HCT116 (cell line): ENCODE measurements at regions not wholly inside any gene's neighbourhood (a gene's known extent, or its start where the extent isn't known, plus 50 kb on each side); places are given as distances from the start of the nearest gene placed in this dataset.

Experiments used
- ATAC-seq: fragments of 200-7000 bp; cut with Tn5 transposase; 2 replicates; pipeline ENCODE4 v1.9.1; 2020; ENCODE audit warnings: mild to moderate bottlenecking, moderate library complexity
- BruUV-seq: library from RNA; stranded (reverse); fragments of 400-500 nt; replicated peaks from 2 replicates; lab custom pipeline; 2021; lab: Mats Ljungman, UMichigan
- CTCF ChIA-PET: fragments of 300-600 bp; sonication (Branson Sonifier 250); formaldehyde crosslinking; loops from one replicate; lab custom pipeline; 2021; ENCODE audit warnings: antibody characterized with exemption; lab: Charles Lee
- POLR2A ChIA-PET: fragments of 300-600, 350-600 bp; sonication (Branson Sonifier 250); formaldehyde crosslinking; loops from one replicate; lab custom pipeline; 2021; ENCODE audit warnings: antibody characterized with exemption; lab: Charles Lee
- RAD21 ChIA-PET, 2 experiments: fragments of 300-600 bp; sonication (Branson Sonifier 250); formaldehyde crosslinking; loops; one replicate each; lab custom pipeline; 2023; ENCODE audit warnings: low total read pairs in 2 of 2; ENCODE audit not compliant: uncharacterized antibody in 2 of 2, unreplicated experiment in 2 of 2, low non-redundant PET in 1 of 2; lab: Charles Lee
- DNase-seq: peaks from one replicate; pipeline ENCODE4 v3.0.0-alpha.2; 2010; ENCODE audit warnings: low read depth, low spot score
- H2AFZ ChIP-seq: fragments of 200-600 bp; shearing (Covaris generic), sonication (generic); 2 replicates; pipeline ENCODE4 v1.6.1; 2017; ENCODE audit warnings: low read depth, mixed run types, mixed read lengths, antibody characterized with exemption, low read length; ENCODE audit not compliant: poor library complexity, severe bottlenecking
- H3K27ac ChIP-seq: 2 replicates; pipeline ENCODE4 v1.5.1; 2012; ENCODE audit warnings: low read depth, low read length
- H3K27me3 ChIP-seq: fragments of 200-600 bp; sonication (generic); 2 replicates; pipeline ENCODE4 v1.6.1; 2016; ENCODE audit warnings: mixed run types, low read length, mixed read lengths; ENCODE audit not compliant: insufficient read depth
- H3K36me3 ChIP-seq, 2 experiments: fragments of 200-500 bp in 1 of 2; fragments of 200-600 bp in 1 of 2; sonication (Bioruptor generic) in 1 of 2; sonication (generic) in 1 of 2; 2 replicates each; pipeline versions ENCODE4 v1.5.1 to v1.6.1; 2014 to 2016; ENCODE audit warnings: low read length in 2 of 2, inconsistent platforms in 1 of 2, mixed read lengths in 1 of 2, mixed run types in 1 of 2; ENCODE audit not compliant: insufficient read depth in 2 of 2, control insufficient read depth in 1 of 2
- H3K4me1 ChIP-seq, 2 experiments: fragments of 200-600 bp in 1 of 2; sonication (generic) in 1 of 2; 2 replicates each; pipeline versions ENCODE4 v1.5.1 to v1.6.1; 2012 to 2017; ENCODE audit warnings: low read length in 2 of 2, inconsistent platforms in 1 of 2, mild to moderate bottlenecking in 1 of 2, mixed read lengths in 1 of 2, mixed run types in 1 of 2, moderate library complexity in 1 of 2; ENCODE audit not compliant: insufficient read depth in 2 of 2, control insufficient read depth in 1 of 2
- H3K4me2 ChIP-seq: fragments of 200-600 bp; sonication (generic); 2 replicates; pipeline ENCODE4 v1.6.1; 2017; ENCODE audit warnings: mixed run types, low read length, mixed read lengths
- H3K4me3 ChIP-seq, 2 experiments: fragments of 200-600 bp in 1 of 2; sonication (generic) in 1 of 2; replicated peaks in 1 of 2; 2 replicates each; pipeline ENCODE4 v1.5.1; 2011 to 2016; ENCODE audit warnings: low read length in 2 of 2, control low read depth in 1 of 2, low read depth in 1 of 2, mild to moderate bottlenecking in 1 of 2, mixed read lengths in 1 of 2, mixed run types in 1 of 2
- H3K79me2 ChIP-seq: fragments of 200-600 bp; sonication (generic); 2 replicates; pipeline ENCODE4 v1.6.1; 2017; ENCODE audit warnings: mild to moderate bottlenecking, mixed run types, low read length, moderate library complexity, mixed read lengths; ENCODE audit not compliant: insufficient read depth
- H3K9ac ChIP-seq: fragments of 200-600 bp; sonication (generic); 2 replicates; pipeline ENCODE4 v1.6.1; 2016; ENCODE audit warnings: low read length, mixed read lengths
- H3K9me2 ChIP-seq: fragments of 200-600 bp; sonication (generic), shearing (Covaris generic); 2 replicates; pipeline ENCODE4 v1.6.1; 2017; ENCODE audit warnings: mixed run types, mild to moderate bottlenecking, moderate library complexity; ENCODE audit not compliant: insufficient read depth
- H3K9me3 ChIP-seq, 2 experiments: fragments of 200-500 bp in 1 of 2; fragments of 200-600 bp in 1 of 2; sonication (Bioruptor generic) in 1 of 2; sonication (generic) in 1 of 2; 2 replicates each; pipeline ENCODE4 v1.6.1; 2014 to 2017; ENCODE audit warnings: low read length in 2 of 2, mixed read lengths in 2 of 2, inconsistent platforms in 1 of 2, low read depth in 1 of 2, mild to moderate bottlenecking in 1 of 2, mixed run types in 1 of 2, moderate library complexity in 1 of 2; ENCODE audit not compliant: control insufficient read depth in 1 of 2, insufficient read depth in 1 of 2
- H4K20me1 ChIP-seq: fragments of 200-600 bp; sonication (generic), shearing (Covaris generic); 2 replicates; pipeline ENCODE4 v1.6.1; 2017; ENCODE audit warnings: mixed run types, mild to moderate bottlenecking, moderate library complexity; ENCODE audit not compliant: insufficient read depth
- ATF3 ChIP-seq: IDR thresholded peaks from 2 replicates; pipeline ENCODE4 v1.6.1; 2012
- CBX3 ChIP-seq: IDR thresholded peaks from 2 replicates; pipeline ENCODE4 v1.6.1; 2012; ENCODE audit warnings: low read depth
- CTCF ChIP-seq, 3 experiments: fragments of 200-600 bp in 1 of 3; sonication (generic) in 1 of 3; IDR thresholded peaks in 2 of 3; conservative IDR thresholded peaks in 1 of 3; 2 replicates each; pipeline ENCODE4 v1.5.1; 2012 to 2017; ENCODE audit warnings: low read depth in 2 of 3, low read length in 2 of 3, antibody characterized with exemption in 1 of 3, borderline replicate concordance in 1 of 3, control low read depth in 1 of 3, mild to moderate bottlenecking in 1 of 3, mixed read lengths in 1 of 3, mixed run types in 1 of 3, moderate library complexity in 1 of 3; ENCODE audit not compliant: insufficient read depth in 1 of 3
- EZH2phosphoT487 ChIP-seq: fragments of 200-600 bp; IDR thresholded peaks from 2 replicates; pipeline ENCODE4 v1.6.1; 2018; ENCODE audit warnings: antibody characterized with exemption, borderline replicate concordance
- POLR2A ChIP-seq: IDR thresholded peaks from 2 replicates; pipeline ENCODE4 v1.7.0; 2011; ENCODE audit warnings: borderline replicate concordance; ENCODE audit not compliant: insufficient read depth, insufficient read length; ENCODE audit errors: extremely low read depth
- SP1 ChIP-seq: IDR thresholded peaks from 2 replicates; pipeline ENCODE4 v1.6.1; 2012; ENCODE audit warnings: low read depth
- SRF ChIP-seq: IDR thresholded peaks from 2 replicates; pipeline ENCODE4 v1.6.1; 2012; ENCODE audit warnings: low read depth
- TCF7L2 ChIP-seq: IDR thresholded peaks from 2 replicates; pipeline ENCODE4 v1.7.0; 2011; ENCODE audit warnings: borderline replicate concordance, inconsistent platforms; ENCODE audit not compliant: insufficient read depth, insufficient read length; ENCODE audit errors: extremely low read depth
- ZBTB33 ChIP-seq: IDR thresholded peaks from 2 replicates; pipeline ENCODE4 v1.6.1; 2011; ENCODE audit warnings: mild to moderate bottlenecking, low read length, moderate library complexity; ENCODE audit not compliant: insufficient replicate concordance; ENCODE audit errors: extremely low read depth
- ZFX ChIP-seq: fragments of 450-650 bp; IDR thresholded peaks from 2 replicates; pipeline ENCODE4 v1.6.1; 2017
- ZNF274 ChIP-seq: fragments of 200-500 bp; sonication (Bioruptor generic); IDR thresholded peaks from 2 replicates; pipeline ENCODE4 v1.6.1; 2014; ENCODE audit warnings: mild to moderate bottlenecking, low read depth, low read length, inconsistent platforms
- intact Hi-C: fragments of 100-400 bp; cut with micrococcal nuclease; formaldehyde crosslinking; loops from 2 replicates; pipeline ENCODE4 v1.10.0; 2022

GRCh38 chr7:35558841-35559240 lies 136.1 kb downstream of the HERPUD2 start:
- CTCF ChIA-PET: no interaction called here
- H2AFZ ChIP-seq: no peak overlapping the region
- H3K4me2 ChIP-seq: no peak overlapping the region
- no TSS peak for BruUV-seq
- H3K79me2 ChIP-seq: no peaks in the 10 kb centered on the region
- H4K20me1 ChIP-seq: no peaks in the 10 kb centered on the region
- H3K27ac ChIP-seq: no peak overlapping the region
- H3K9me2 ChIP-seq: no peaks in the 10 kb centered on the region
- no peaks in the 10 kb centered on the region for H3K27me3 ChIP-seq
- no peaks in the 10 kb centered on the region for H3K36me3 ChIP-seq
- no peak overlapping the region for H3K9ac ChIP-seq
- DNase-seq (no peak), ATAC-seq (no peak)
- TF ChIP-seq SP1 (no peak), ZFX (no peak), POLR2A (no peak), CTCF (IDR thresholded peaks at IDR 0.05 in 2 of 3, conservative IDR thresholded peaks at IDR 0.05 in 1 of 3; ENCODE audit: borderline replicate concordance in 1 of 3, insufficient read depth in 1 of 3, low read depth in 2 of 3, low read length in 2 of 3) (no peak), ATF3 (no peak), SRF (no peak), ZNF274 (no peak), CBX3 (no peak), ZBTB33 (no peak), TCF7L2 (no peak), EZH2phosphoT487 (no peak)
- POLR2A ChIA-PET: no interaction called here
- H3K4me3 ChIP-seq: no peak overlapping the region
- H3K9me3 ChIP-seq: no peaks in the 10 kb centered on the region
- RAD21 ChIA-PET: no interaction called here
- intact Hi-C loops: no loop called here
- no peaks in the 10 kb centered on the region for H3K4me1 ChIP-seq
